ENCODE measurements at regions not wholly inside any gene's neighbourhood (a gene's known extent, or its start where the extent isn't known, plus 50 kb on each side); places are given as distances from the start of the nearest gene placed in this dataset.

DNA sequence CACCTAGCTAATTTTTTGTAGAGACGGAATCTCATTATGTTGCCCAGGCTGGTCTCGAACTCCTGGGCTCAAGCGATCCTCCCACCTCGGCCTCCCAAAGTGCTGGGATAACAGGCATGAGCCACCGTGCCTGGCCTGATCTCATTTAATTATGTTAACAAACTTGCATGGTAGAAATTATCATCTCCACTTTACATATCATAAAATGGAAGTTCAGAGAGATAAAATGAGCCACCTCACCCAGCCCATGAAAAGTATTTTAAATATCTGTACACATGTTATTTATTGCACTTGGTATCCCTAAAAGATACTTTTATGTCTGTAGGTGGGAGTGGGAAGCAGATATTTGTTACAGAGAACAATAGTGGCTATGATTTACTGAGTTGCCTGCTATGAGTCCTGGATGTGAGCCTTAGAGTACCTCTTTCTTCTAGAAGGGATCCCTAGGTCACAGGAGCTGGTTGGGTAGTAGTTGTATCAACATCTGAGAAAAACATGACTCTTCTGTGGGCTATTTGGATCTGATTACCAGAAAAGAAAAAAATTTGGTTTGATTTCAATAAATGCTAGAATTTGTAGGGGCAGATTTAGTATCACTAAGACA lies 52.4 kb upstream of the EIF2S2 start:
- Mint-ChIP-seq H3K36me3 (ENCODE audit: low read depth) (no peaks in the 10 kb centered on the region), H3K4me3 (no peak overlapping the region), H3K27me3 (ENCODE audit: insufficient read depth, low read depth, poor library complexity) (no peaks in the 10 kb centered on the region), H3K4me1 (peaks cover 11% of the 10 kb centered on the region; the same call in 2 of the 3 replicates), H3K9me3 (no peaks in the 10 kb centered on the region), H3K27ac (no peak overlapping the region)
- H3K4me1 ChIP-seq (ENCODE audit: insufficient read depth) = peaks cover 14% of the 10 kb centered on the region
- H3K4me2 ChIP-seq = no peak overlapping the region
- H3K4me3 ChIP-seq = no peak overlapping the region
- H2AFZ ChIP-seq = peak overlapping the region; percentile 33; the same call in 1 of the 2 replicates
- DNase-seq (ENCODE audit: low spot score) (no peak), ATAC-seq (no peak)
- H3F3A ChIP-seq (replicated peaks; ENCODE audit: low read depth) = no peaks in the 10 kb centered on the region
- no peak for TF ChIP-seq JUNB (IDR thresholded peaks at IDR 0.05; ENCODE audit: unreplicated experiment)
- no peak for TF ChIP-seq ZNF331 (CRISPR knock-in tag; IDR thresholded peaks at IDR 0.05; ENCODE audit: low read depth)
- TF ChIP-seq CREB1 (CRISPR knock-in tag; IDR thresholded peaks at IDR 0.05; ENCODE audit: low read depth) = no peak
- no peak for TF ChIP-seq ZNF114 (CRISPR knock-in tag; IDR thresholded peaks at IDR 0.05)
- no peak for TF ChIP-seq EZH2 (IDR thresholded peaks at IDR 0.05; ENCODE audit: low read depth, unreplicated experiment)
- no peak for TF ChIP-seq STAT1 (IDR thresholded peaks at IDR 0.05; ENCODE audit: unreplicated experiment)
- TF ChIP-seq, protein P1, sequence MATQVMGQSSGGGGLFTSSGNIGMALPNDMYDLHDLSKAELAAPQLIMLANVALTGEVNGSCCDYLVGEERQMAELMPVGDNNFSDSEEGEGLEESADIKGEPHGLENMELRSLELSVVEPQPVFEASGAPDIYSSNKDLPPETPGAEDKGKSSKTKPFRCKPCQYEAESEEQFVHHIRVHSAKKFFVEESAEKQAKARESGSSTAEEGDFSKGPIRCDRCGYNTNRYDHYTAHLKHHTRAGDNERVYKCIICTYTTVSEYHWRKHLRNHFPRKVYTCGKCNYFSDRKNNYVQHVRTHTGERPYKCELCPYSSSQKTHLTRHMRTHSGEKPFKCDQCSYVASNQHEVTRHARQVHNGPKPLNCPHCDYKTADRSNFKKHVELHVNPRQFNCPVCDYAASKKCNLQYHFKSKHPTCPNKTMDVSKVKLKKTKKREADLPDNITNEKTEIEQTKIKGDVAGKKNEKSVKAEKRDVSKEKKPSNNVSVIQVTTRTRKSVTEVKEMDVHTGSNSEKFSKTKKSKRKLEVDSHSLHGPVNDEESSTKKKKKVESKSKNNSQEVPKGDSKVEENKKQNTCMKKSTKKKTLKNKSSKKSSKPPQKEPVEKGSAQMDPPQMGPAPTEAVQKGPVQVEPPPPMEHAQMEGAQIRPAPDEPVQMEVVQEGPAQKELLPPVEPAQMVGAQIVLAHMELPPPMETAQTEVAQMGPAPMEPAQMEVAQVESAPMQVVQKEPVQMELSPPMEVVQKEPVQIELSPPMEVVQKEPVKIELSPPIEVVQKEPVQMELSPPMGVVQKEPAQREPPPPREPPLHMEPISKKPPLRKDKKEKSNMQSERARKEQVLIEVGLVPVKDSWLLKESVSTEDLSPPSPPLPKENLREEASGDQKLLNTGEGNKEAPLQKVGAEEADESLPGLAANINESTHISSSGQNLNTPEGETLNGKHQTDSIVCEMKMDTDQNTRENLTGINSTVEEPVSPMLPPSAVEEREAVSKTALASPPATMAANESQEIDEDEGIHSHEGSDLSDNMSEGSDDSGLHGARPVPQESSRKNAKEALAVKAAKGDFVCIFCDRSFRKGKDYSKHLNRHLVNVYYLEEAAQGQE (IDR thresholded peaks at IDR 0.05; ENCODE audit: unreplicated experiment) = no peak
- no peak for TF ChIP-seq NANOG (IDR thresholded peaks at IDR 0.05; ENCODE audit: borderline replicate concordance)
- TF ChIP-seq EZH2phosphoT487 (IDR thresholded peaks at IDR 0.05; ENCODE audit: unreplicated experiment) = no peak
- TF ChIP-seq, protein P2, sequence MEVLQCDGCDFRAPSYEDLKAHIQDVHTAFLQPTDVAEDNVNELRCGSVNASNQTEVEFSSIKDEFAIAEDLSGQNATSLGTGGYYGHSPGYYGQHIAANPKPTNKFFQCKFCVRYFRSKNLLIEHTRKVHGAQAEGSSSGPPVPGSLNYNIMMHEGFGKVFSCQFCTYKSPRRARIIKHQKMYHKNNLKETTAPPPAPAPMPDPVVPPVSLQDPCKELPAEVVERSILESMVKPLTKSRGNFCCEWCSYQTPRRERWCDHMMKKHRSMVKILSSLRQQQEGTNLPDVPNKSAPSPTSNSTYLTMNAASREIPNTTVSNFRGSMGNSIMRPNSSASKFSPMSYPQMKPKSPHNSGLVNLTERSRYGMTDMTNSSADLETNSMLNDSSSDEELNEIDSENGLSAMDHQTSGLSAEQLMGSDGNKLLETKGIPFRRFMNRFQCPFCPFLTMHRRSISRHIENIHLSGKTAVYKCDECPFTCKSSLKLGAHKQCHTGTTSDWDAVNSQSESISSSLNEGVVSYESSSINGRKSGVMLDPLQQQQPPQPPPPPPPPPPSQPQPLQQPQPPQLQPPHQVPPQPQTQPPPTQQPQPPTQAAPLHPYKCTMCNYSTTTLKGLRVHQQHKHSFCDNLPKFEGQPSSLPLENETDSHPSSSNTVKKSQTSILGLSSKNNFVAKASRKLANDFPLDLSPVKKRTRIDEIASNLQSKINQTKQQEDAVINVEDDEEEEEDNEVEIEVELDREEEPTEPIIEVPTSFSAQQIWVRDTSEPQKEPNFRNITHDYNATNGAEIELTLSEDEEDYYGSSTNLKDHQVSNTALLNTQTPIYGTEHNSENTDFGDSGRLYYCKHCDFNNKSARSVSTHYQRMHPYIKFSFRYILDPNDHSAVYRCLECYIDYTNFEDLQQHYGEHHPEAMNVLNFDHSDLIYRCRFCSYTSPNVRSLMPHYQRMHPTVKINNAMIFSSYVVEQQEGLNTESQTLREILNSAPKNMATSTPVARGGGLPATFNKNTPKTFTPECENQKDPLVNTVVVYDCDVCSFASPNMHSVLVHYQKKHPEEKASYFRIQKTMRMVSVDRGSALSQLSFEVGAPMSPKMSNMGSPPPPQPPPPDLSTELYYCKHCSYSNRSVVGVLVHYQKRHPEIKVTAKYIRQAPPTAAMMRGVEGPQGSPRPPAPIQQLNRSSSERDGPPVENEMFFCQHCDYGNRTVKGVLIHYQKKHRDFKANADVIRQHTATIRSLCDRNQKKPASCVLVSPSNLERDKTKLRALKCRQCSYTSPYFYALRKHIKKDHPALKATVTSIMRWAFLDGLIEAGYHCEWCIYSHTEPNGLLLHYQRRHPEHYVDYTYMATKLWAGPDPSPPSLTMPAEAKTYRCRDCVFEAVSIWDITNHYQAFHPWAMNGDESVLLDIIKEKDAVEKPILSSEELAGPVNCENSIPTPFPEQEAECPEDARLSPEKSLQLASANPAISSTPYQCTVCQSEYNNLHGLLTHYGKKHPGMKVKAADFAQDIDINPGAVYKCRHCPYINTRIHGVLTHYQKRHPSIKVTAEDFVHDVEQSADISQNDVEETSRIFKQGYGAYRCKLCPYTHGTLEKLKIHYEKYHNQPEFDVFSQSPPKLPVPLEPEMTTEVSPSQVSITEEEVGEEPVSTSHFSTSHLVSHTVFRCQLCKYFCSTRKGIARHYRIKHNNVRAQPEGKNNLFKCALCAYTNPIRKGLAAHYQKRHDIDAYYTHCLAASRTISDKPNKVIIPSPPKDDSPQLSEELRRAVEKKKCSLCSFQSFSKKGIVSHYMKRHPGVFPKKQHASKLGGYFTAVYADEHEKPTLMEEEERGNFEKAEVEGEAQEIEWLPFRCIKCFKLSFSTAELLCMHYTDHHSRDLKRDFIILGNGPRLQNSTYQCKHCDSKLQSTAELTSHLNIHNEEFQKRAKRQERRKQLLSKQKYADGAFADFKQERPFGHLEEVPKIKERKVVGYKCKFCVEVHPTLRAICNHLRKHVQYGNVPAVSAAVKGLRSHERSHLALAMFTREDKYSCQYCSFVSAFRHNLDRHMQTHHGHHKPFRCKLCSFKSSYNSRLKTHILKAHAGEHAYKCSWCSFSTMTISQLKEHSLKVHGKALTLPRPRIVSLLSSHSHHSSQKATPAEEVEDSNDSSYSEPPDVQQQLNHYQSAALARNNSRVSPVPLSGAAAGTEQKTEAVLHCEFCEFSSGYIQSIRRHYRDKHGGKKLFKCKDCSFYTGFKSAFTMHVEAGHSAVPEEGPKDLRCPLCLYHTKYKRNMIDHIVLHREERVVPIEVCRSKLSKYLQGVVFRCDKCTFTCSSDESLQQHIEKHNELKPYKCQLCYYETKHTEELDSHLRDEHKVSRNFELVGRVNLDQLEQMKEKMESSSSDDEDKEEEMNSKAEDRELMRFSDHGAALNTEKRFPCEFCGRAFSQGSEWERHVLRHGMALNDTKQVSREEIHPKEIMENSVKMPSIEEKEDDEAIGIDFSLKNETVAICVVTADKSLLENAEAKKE (CRISPR knock-in tag; IDR thresholded peaks at IDR 0.05) = no peak
- TF ChIP-seq, protein P3, sequence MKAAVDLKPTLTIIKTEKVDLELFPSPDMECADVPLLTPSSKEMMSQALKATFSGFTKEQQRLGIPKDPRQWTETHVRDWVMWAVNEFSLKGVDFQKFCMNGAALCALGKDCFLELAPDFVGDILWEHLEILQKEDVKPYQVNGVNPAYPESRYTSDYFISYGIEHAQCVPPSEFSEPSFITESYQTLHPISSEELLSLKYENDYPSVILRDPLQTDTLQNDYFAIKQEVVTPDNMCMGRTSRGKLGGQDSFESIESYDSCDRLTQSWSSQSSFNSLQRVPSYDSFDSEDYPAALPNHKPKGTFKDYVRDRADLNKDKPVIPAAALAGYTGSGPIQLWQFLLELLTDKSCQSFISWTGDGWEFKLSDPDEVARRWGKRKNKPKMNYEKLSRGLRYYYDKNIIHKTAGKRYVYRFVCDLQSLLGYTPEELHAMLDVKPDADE (IDR thresholded peaks at IDR 0.05) = no peak
- TF ChIP-seq POLR2AphosphoS5 (IDR thresholded peaks at IDR 0.05; ENCODE audit: low read depth) = no peak
- TF ChIP-seq, protein P4, sequence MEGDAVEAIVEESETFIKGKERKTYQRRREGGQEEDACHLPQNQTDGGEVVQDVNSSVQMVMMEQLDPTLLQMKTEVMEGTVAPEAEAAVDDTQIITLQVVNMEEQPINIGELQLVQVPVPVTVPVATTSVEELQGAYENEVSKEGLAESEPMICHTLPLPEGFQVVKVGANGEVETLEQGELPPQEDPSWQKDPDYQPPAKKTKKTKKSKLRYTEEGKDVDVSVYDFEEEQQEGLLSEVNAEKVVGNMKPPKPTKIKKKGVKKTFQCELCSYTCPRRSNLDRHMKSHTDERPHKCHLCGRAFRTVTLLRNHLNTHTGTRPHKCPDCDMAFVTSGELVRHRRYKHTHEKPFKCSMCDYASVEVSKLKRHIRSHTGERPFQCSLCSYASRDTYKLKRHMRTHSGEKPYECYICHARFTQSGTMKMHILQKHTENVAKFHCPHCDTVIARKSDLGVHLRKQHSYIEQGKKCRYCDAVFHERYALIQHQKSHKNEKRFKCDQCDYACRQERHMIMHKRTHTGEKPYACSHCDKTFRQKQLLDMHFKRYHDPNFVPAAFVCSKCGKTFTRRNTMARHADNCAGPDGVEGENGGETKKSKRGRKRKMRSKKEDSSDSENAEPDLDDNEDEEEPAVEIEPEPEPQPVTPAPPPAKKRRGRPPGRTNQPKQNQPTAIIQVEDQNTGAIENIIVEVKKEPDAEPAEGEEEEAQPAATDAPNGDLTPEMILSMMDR (conservative IDR thresholded peaks at IDR 0.05; ENCODE audit: low read depth in 2 of 2) = no peak
- no peak overlapping the region for H3K27ac ChIP-seq (ENCODE audit: low read depth)
- H3K36me3 ChIP-seq (ENCODE audit: insufficient read depth) = no peaks in the 10 kb centered on the region
- H3K79me2 ChIP-seq (replicated peaks; ENCODE audit: insufficient read depth) = no peaks in the 10 kb centered on the region
- H3K9me2 ChIP-seq (ENCODE audit: insufficient read depth) = no peaks in the 10 kb centered on the region
- no peaks in the 10 kb centered on the region for H4K20me1 ChIP-seq (replicated peaks; ENCODE audit: insufficient read depth)
- no peaks in the 10 kb centered on the region for H3K27me3 ChIP-seq (ENCODE audit: insufficient read depth)
